ENCODE measurements at regions not wholly inside any gene's neighbourhood (a gene's known extent, or its start where the extent isn't known, plus 50 kb on each side); places are given as distances from the start of the nearest gene placed in this dataset.

DNA sequence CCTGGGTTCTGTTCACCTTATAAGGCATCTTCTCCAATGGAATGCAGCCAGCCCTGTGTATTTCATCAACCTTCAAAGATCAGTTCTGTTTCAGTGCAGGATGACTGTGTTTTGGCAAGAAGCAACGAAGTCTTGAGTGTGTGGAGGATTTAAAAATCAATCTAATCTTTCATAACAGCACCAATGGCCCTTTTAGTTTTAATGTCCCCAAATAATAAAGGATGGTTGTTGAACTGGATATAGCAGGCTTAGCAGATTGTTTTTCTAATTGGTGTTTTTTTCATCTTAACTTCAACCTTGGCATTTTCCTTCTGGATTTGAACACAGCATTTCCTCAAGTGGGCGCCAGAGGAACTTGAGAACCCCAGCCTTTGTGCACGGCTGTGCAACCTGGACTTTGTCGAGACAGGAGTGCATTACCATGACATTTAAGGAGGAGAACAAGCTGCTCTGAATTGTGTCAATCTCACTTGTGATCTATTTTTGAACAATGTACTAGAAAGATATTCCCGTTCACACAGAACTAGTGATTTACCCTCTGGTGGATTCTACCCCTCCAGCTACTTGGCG lies 313.3 kb upstream of the AKR1E2 start:
- no peaks in the 10 kb centered on the region for H3K36me3 ChIP-seq (ENCODE audit: low read depth)
- no peaks in the 10 kb centered on the region for H3K27me3 ChIP-seq (ENCODE audit: insufficient read depth, low read depth)
- BruUV-seq (replicated peaks): no TSS peak
- no peaks in the 10 kb centered on the region for H3K9me3 ChIP-seq (ENCODE audit: insufficient read depth, low read depth)
- H3K27ac ChIP-seq: no peak overlapping the region
- H3K4me2 ChIP-seq: no peak overlapping the region
- H3K79me2 ChIP-seq (ENCODE audit: low read depth): no peaks in the 10 kb centered on the region
- no peak overlapping the region for H3K4me3 ChIP-seq
- ChIA-PET POLR2A (ENCODE audit: unreplicated experiment) (no interaction called here), CTCF (no interaction called here)
- intact Hi-C loops (cut with micrococcal nuclease; ENCODE audit: unreplicated experiment): no loop called here
- peak in 1 of 2 experiments; percentile 3 for DNase-seq
- H3K4me1 ChIP-seq (replicated peaks; ENCODE audit: insufficient read depth): no peaks in the 10 kb centered on the region
- no peaks in the 10 kb centered on the region for H4K20me1 ChIP-seq (ENCODE audit: insufficient read depth)
- no peaks in the 10 kb centered on the region for H3K9me2 ChIP-seq (ENCODE audit: insufficient read depth)
- H3F3A ChIP-seq (ENCODE audit: insufficient read depth, low read depth): no peaks in the 10 kb centered on the region
- no peak overlapping the region for H2AFZ ChIP-seq
- no peak for TF ChIP-seq EZH2 (IDR thresholded peaks at IDR 0.05; ENCODE audit: low read depth)
- TF ChIP-seq, protein P1, sequence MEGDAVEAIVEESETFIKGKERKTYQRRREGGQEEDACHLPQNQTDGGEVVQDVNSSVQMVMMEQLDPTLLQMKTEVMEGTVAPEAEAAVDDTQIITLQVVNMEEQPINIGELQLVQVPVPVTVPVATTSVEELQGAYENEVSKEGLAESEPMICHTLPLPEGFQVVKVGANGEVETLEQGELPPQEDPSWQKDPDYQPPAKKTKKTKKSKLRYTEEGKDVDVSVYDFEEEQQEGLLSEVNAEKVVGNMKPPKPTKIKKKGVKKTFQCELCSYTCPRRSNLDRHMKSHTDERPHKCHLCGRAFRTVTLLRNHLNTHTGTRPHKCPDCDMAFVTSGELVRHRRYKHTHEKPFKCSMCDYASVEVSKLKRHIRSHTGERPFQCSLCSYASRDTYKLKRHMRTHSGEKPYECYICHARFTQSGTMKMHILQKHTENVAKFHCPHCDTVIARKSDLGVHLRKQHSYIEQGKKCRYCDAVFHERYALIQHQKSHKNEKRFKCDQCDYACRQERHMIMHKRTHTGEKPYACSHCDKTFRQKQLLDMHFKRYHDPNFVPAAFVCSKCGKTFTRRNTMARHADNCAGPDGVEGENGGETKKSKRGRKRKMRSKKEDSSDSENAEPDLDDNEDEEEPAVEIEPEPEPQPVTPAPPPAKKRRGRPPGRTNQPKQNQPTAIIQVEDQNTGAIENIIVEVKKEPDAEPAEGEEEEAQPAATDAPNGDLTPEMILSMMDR (conservative IDR thresholded peaks at IDR 0.05): peak; percentile 33; the same call in 1 of the 2 replicates

DNA sequence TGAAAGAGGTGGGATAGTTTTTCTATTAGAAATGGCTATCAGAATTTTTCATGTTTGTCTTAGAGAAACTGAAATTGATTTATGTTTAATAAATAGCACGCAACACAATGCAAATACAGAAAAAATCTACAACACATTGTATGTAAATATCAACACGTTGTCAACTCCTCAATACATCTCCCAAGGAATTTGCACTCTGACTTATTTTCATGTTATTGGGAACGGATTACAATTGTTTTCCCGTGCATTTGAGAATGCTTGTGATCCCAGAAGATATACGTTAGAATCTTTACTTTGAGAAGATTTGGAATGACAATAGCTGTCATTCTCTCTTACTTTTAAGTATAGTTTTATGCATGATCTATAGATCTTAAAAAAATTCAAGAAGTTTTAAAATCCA lies 313.8 kb upstream of the AKR1E2 start:
- CTCF ChIA-PET: no interaction called here
- no peak overlapping the region for H3K27ac ChIP-seq
- H3K9me2 ChIP-seq (ENCODE audit: insufficient read depth): no peaks in the 10 kb centered on the region
- H4K20me1 ChIP-seq (ENCODE audit: insufficient read depth): no peaks in the 10 kb centered on the region
- H3K36me3 ChIP-seq (ENCODE audit: low read depth): no peaks in the 10 kb centered on the region
- POLR2A ChIA-PET (ENCODE audit: unreplicated experiment): interaction anchor here (0.6 kb wide), 1 partner anchor 876 kb away, joined by 7 read pairs; no protein-coding TSS in a partner anchor
- no peaks in the 10 kb centered on the region for H3K9me3 ChIP-seq (ENCODE audit: insufficient read depth, low read depth)
- no peak for DNase-seq
- H3K4me1 ChIP-seq (replicated peaks; ENCODE audit: insufficient read depth): no peaks in the 10 kb centered on the region
- H3K79me2 ChIP-seq (ENCODE audit: low read depth): no peaks in the 10 kb centered on the region
- H3K4me3 ChIP-seq: no peak overlapping the region
- intact Hi-C loops (cut with micrococcal nuclease; ENCODE audit: unreplicated experiment): no loop called here
- H2AFZ ChIP-seq: no peak overlapping the region
- no peak for TF ChIP-seq EZH2 (IDR thresholded peaks at IDR 0.05; ENCODE audit: low read depth)
- TF ChIP-seq, protein P1 (conservative IDR thresholded peaks at IDR 0.05): no peak
- no peak overlapping the region for H3K4me2 ChIP-seq
- H3K27me3 ChIP-seq (ENCODE audit: insufficient read depth, low read depth): no peaks in the 10 kb centered on the region
- H3F3A ChIP-seq (ENCODE audit: insufficient read depth, low read depth): no peaks in the 10 kb centered on the region
- BruUV-seq (replicated peaks): no TSS peak

DNA sequence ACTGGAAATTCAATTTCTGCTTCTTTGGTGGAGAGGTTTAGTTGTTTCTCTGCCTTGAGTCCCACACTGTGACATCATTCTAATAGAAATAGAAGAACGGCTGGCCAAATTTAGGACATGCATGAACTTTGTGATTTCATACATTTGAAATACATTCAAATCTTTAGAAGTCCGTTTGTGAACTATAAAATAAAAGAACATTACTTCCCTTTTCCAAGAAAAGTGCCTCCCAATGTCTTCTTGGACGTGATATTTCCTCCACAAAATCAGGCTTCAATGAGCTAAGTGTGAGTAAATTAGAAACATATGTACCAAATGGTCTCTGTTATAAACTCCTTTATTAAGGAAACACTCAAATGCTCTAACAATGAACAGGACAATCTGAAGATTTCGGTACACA lies 314.5 kb upstream of the AKR1E2 start:
- CTCF ChIA-PET: no interaction called here

More for the DNA sequence above, 314.5 kb upstream of the AKR1E2 start:
- no TSS peak for BruUV-seq (replicated peaks)
- TF ChIP-seq, protein P1 (conservative IDR thresholded peaks at IDR 0.05): no peak
- no peak for TF ChIP-seq EZH2 (IDR thresholded peaks at IDR 0.05; ENCODE audit: low read depth)
- no peaks in the 10 kb centered on the region for H3K9me2 ChIP-seq (ENCODE audit: insufficient read depth)
- H3K27ac ChIP-seq: no peak overlapping the region
- H3K9me3 ChIP-seq (ENCODE audit: insufficient read depth, low read depth): no peaks in the 10 kb centered on the region
- POLR2A ChIA-PET (ENCODE audit: unreplicated experiment): no interaction called here
- no peaks in the 10 kb centered on the region for H3K27me3 ChIP-seq (ENCODE audit: insufficient read depth, low read depth)
- H2AFZ ChIP-seq: no peak overlapping the region
- no peaks in the 10 kb centered on the region for H4K20me1 ChIP-seq (ENCODE audit: insufficient read depth)
- H3K4me1 ChIP-seq (replicated peaks; ENCODE audit: insufficient read depth): no peaks in the 10 kb centered on the region
- H3K4me2 ChIP-seq: no peak overlapping the region
- no peaks in the 10 kb centered on the region for H3K79me2 ChIP-seq (ENCODE audit: low read depth)
- intact Hi-C loops (cut with micrococcal nuclease; ENCODE audit: unreplicated experiment): no loop called here
- no peak for DNase-seq
- H3K36me3 ChIP-seq (ENCODE audit: low read depth): no peaks in the 10 kb centered on the region
- no peak overlapping the region for H3K4me3 ChIP-seq
- no peaks in the 10 kb centered on the region for H3F3A ChIP-seq (ENCODE audit: insufficient read depth, low read depth)
